Liver (tissue), 8 donors: ENCODE measurements at regions not wholly inside any gene's neighbourhood (a gene's known extent, or its start where the extent isn't known, plus 50 kb on each side); places are given as distances from the start of the nearest gene placed in this dataset.

Experiments used
- DNase-seq: peaks from one replicate; pipeline ENCODE4 v3.0.0-alpha.2; 2017; ENCODE audit warnings: low spot score
- H3K27ac ChIP-seq, 2 donors: one replicate each; pipeline ENCODE4 v1.7.0; 2013; ENCODE audit warnings: inconsistent platforms in 2 of 2, low read length in 2 of 2, control low read depth in 1 of 2, low read depth in 1 of 2, mild to moderate bottlenecking in 1 of 2
- H3K27me3 ChIP-seq, 4 donors: one replicate each; pipeline versions ENCODE4 v1.6.1 to v1.7.0; 2013; ENCODE audit warnings: low read length in 3 of 4, inconsistent platforms in 1 of 4, mild to moderate bottlenecking in 1 of 4, moderate library complexity in 1 of 4; ENCODE audit not compliant: control insufficient read depth in 4 of 4, insufficient read depth in 4 of 4
- H3K36me3 ChIP-seq, 4 donors: one replicate each; pipeline versions ENCODE4 v1.6.1 to v1.7.0; 2013; ENCODE audit warnings: low read length in 3 of 4, mild to moderate bottlenecking in 3 of 4, low read depth in 1 of 4, moderate library complexity in 1 of 4; ENCODE audit not compliant: control insufficient read depth in 4 of 4, insufficient read depth in 3 of 4
- H3K4me1 ChIP-seq, 4 donors: one replicate each; pipeline versions ENCODE4 v1.6.1 to v1.7.0; 2013; ENCODE audit warnings: low read length in 3 of 4, mild to moderate bottlenecking in 3 of 4, moderate library complexity in 1 of 4; ENCODE audit not compliant: control insufficient read depth in 4 of 4, insufficient read depth in 4 of 4
- H3K4me3 ChIP-seq, 3 donors: one replicate each; pipeline versions ENCODE4 v1.6.1 to v1.7.0; 2013; ENCODE audit warnings: low read length in 3 of 3, control low read depth in 1 of 3, low read depth in 1 of 3, mild to moderate bottlenecking in 1 of 3
- H3K9ac ChIP-seq, 2 donors: one replicate each; pipeline ENCODE4 v1.7.0; 2013; ENCODE audit warnings: low read length in 2 of 2, mild to moderate bottlenecking in 2 of 2, moderate library complexity in 2 of 2, control low read depth in 1 of 2, low read depth in 1 of 2
- H3K9me3 ChIP-seq, 4 donors: one replicate each; pipeline versions ENCODE4 v1.6.1 to v1.7.0; 2013; ENCODE audit warnings: low read length in 3 of 4; ENCODE audit not compliant: control insufficient read depth in 4 of 4
- EGR1 ChIP-seq, 2 donors: IDR thresholded peaks; 2 replicates each; pipeline ENCODE4 v1.6.1; 2016 to 2018; ENCODE audit warnings: antibody characterized with exemption in 2 of 2, low read depth in 2 of 2
- FOXA1 ChIP-seq: IDR thresholded peaks from 2 replicates; pipeline ENCODE4 v1.6.1; 2016; ENCODE audit warnings: antibody characterized with exemption
- HNF4A ChIP-seq, 2 donors: conservative IDR thresholded peaks; 2 replicates each; pipeline ENCODE4 v1.6.1; 2016; ENCODE audit warnings: antibody characterized with exemption in 2 of 2, mild to moderate bottlenecking in 2 of 2
- RAD21 ChIP-seq, 2 donors: IDR thresholded peaks; 2 replicates each; pipeline ENCODE4 v1.6.1; 2016; ENCODE audit warnings: antibody characterized with exemption in 2 of 2, mild to moderate bottlenecking in 2 of 2
- SP1 ChIP-seq: IDR thresholded peaks from 2 replicates; pipeline ENCODE4 v1.6.1; 2018; ENCODE audit warnings: antibody characterized with exemption, mild to moderate bottlenecking
- YY1 ChIP-seq: IDR thresholded peaks from 2 replicates; pipeline ENCODE4 v1.6.1; 2016; ENCODE audit warnings: antibody characterized with exemption, mild to moderate bottlenecking
- WGBS: extraction: QIAGEN DNeasy Blood & Tissue Kit; methylation state at CpG from one replicate; pipeline ENCODE4 v1.1.7; 2013; 5-methylcytosine and 5-hydroxymethylcytosine counted together
- TF ChIP-seq, protein P1 (sequence below): IDR thresholded peaks from 2 replicates; pipeline ENCODE4 v1.6.1; 2016; ENCODE audit warnings: antibody characterized with exemption
- TF ChIP-seq, protein P2 (sequence below): IDR thresholded peaks from 2 replicates; pipeline ENCODE4 v1.6.1; 2016; ENCODE audit warnings: antibody characterized with exemption, mild to moderate bottlenecking
- TF ChIP-seq, protein P3 (sequence below): IDR thresholded peaks from 2 replicates; pipeline ENCODE4 v1.6.1; 2016; ENCODE audit warnings: antibody characterized with exemption
- TF ChIP-seq, protein P4 (sequence below): fragments of 150-350 bp; IDR thresholded peaks from 2 replicates; pipeline ENCODE4 v1.5.1; 2017; ENCODE audit warnings: improper control_type of control experiment, low read depth, low read length; ENCODE audit not compliant: missing input control
- donor health status: healthy.
- donor health status: healthy.
- donor health status: healthy.
- donor health status: healthy.
- donor health status: healthy.

DNA sequence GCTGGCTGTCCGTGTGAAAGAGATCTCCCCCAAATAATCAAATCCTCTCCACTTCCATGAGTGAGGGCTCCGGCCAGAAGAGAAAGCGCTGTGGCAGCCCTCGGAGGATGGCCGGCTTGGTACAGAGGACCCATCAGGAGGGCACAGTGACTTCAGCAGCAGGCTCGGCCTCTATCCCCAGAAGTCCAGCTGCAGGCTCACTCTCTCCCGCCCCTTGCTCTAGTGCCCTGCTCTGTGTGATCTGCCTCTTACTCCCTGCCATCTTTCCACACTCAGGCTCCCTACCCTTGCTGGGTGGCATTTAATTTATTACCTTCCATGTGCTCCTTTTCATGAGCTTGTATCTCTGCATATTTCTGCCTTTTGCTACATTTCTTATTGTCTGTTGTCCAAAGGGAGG, 129.7 kb downstream of the SPATA19 start:
- H3K27ac ChIP-seq: no peak overlapping the region
- H3K36me3 ChIP-seq: no peaks in the 10 kb centered on the region
- DNase-seq: no peak
- H3K9me3 ChIP-seq: no peaks in the 10 kb centered on the region
- WGBS: 74% methylated on average over 7 of the region's 7 CpGs
- H3K27me3 ChIP-seq: peaks cover 0 to 5% (median 0%) of the 10 kb centered on the region in 4 donors
- H3K4me3 ChIP-seq: no peak overlapping the region
- H3K4me1 ChIP-seq: no peaks in the 10 kb centered on the region
- TF ChIP-seq SP1 (no peak), EGR1 (IDR thresholded peaks at IDR 0.05; ENCODE audit: low read depth in 2 of 2) (no peak), FOXA1 (no peak), RAD21 (IDR thresholded peaks at IDR 0.05) (no peak)
- TF ChIP-seq, protein P1, sequence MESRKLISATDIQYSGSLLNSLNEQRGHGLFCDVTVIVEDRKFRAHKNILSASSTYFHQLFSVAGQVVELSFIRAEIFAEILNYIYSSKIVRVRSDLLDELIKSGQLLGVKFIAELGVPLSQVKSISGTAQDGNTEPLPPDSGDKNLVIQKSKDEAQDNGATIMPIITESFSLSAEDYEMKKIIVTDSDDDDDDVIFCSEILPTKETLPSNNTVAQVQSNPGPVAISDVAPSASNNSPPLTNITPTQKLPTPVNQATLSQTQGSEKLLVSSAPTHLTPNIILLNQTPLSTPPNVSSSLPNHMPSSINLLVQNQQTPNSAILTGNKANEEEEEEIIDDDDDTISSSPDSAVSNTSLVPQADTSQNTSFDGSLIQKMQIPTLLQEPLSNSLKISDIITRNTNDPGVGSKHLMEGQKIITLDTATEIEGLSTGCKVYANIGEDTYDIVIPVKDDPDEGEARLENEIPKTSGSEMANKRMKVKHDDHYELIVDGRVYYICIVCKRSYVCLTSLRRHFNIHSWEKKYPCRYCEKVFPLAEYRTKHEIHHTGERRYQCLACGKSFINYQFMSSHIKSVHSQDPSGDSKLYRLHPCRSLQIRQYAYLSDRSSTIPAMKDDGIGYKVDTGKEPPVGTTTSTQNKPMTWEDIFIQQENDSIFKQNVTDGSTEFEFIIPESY: no peak
- H3K9ac ChIP-seq: no peak overlapping the region

DNA sequence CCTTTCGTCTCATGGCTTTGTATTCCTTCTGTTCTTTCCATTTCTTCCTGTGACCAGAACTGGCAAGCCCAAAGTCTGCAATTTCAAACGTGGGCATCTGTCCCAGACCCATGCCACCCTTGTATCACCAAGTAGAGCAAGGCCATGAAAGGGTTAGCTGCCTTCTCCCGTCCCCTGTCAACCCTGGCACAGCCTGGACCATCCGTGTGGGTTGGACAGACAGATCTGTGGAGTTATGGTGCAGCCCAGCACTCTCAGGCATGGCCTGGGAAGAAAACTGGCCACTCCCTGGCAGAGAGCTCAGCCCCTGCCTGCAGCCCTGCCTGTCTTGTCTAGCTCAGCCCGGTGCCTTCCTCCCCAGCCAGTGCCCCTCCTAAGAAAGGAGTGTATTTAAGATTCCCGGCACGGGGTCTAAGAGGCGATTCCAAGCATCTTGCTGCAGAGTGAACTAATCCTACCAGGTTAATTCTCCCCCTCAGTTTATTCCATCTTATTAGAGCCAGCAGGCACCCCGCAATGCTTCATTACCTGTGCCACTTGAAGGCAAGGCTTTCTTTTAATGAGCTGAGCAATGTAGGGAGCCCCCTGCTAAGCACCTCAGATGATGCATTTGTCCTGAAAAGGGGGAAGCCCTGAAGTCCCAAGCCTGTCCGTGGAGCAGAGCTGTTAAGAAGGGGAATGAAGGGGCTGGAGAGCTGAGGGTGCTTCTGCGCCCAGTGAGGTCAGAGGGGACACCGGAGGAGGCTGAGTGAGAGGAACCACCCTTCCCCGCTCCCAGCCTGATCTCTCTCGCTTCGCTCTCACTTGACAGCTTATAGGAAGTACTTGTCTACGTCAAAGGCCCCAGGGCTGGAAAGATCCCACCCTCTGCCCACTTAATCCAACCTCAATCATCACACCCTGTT, 130.6 kb downstream of the SPATA19 start:
- no peaks in the 10 kb centered on the region for H3K4me1 ChIP-seq
- H3K9ac ChIP-seq: no peak overlapping the region
- no peaks in the 10 kb centered on the region for H3K9me3 ChIP-seq
- H3K27ac ChIP-seq: no peak overlapping the region
- TF ChIP-seq, protein P1: no peak
- TF ChIP-seq, protein P2, sequence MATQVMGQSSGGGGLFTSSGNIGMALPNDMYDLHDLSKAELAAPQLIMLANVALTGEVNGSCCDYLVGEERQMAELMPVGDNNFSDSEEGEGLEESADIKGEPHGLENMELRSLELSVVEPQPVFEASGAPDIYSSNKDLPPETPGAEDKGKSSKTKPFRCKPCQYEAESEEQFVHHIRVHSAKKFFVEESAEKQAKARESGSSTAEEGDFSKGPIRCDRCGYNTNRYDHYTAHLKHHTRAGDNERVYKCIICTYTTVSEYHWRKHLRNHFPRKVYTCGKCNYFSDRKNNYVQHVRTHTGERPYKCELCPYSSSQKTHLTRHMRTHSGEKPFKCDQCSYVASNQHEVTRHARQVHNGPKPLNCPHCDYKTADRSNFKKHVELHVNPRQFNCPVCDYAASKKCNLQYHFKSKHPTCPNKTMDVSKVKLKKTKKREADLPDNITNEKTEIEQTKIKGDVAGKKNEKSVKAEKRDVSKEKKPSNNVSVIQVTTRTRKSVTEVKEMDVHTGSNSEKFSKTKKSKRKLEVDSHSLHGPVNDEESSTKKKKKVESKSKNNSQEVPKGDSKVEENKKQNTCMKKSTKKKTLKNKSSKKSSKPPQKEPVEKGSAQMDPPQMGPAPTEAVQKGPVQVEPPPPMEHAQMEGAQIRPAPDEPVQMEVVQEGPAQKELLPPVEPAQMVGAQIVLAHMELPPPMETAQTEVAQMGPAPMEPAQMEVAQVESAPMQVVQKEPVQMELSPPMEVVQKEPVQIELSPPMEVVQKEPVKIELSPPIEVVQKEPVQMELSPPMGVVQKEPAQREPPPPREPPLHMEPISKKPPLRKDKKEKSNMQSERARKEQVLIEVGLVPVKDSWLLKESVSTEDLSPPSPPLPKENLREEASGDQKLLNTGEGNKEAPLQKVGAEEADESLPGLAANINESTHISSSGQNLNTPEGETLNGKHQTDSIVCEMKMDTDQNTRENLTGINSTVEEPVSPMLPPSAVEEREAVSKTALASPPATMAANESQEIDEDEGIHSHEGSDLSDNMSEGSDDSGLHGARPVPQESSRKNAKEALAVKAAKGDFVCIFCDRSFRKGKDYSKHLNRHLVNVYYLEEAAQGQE: no peak
- TF ChIP-seq SP1 (no peak), RAD21 (IDR thresholded peaks at IDR 0.05) (no peak), EGR1 (IDR thresholded peaks at IDR 0.05; ENCODE audit: low read depth in 2 of 2) (no peak)
- 52% methylated on average over 16 of the region's 16 CpGs for WGBS
- DNase-seq: no peak
- no peaks in the 10 kb centered on the region for H3K36me3 ChIP-seq
- no peak overlapping the region for H3K4me3 ChIP-seq
- peaks cover 0 to 7% (median 0%) of the 10 kb centered on the region in 4 donors for H3K27me3 ChIP-seq

DNA sequence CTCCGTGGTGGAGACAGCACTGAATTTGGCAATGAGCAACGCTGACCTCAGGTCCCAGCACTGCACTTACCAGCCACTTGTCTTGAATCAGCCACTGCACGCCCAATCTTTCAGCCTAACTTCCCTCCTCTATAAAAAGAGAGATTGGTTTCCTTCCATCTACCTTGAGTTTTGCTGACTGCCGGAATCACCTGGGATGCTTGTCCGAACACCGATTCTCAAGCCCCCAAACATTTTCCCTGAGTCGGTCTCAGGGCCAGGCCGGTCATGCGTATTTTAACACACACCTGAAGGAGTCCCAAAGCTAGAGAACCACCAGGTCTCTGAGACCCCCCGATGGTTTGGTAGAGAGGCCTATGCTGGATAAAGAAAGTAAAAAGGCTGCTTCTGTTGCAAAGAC, 131.5 kb downstream of the SPATA19 start:
- no peak overlapping the region for H3K27ac ChIP-seq
- no peak overlapping the region for H3K4me3 ChIP-seq
- no peaks in the 10 kb centered on the region for H3K36me3 ChIP-seq
- peaks cover 0 to 7% (median 0%) of the 10 kb centered on the region in 4 donors for H3K27me3 ChIP-seq
- DNase-seq: no peak
- 82% methylated on average over 10 of the region's 10 CpGs for WGBS
- H3K9me3 ChIP-seq: no peaks in the 10 kb centered on the region
- H3K4me1 ChIP-seq: no peaks in the 10 kb centered on the region
- no peak overlapping the region for H3K9ac ChIP-seq
- TF ChIP-seq, protein P3, sequence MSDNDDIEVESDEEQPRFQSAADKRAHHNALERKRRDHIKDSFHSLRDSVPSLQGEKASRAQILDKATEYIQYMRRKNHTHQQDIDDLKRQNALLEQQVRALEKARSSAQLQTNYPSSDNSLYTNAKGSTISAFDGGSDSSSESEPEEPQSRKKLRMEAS: no peak
- TF ChIP-seq HNF4A (conservative IDR thresholded peaks at IDR 0.05) (no peak), YY1 (no peak)
- TF ChIP-seq, protein P2: no peak
- TF ChIP-seq, protein P4, sequence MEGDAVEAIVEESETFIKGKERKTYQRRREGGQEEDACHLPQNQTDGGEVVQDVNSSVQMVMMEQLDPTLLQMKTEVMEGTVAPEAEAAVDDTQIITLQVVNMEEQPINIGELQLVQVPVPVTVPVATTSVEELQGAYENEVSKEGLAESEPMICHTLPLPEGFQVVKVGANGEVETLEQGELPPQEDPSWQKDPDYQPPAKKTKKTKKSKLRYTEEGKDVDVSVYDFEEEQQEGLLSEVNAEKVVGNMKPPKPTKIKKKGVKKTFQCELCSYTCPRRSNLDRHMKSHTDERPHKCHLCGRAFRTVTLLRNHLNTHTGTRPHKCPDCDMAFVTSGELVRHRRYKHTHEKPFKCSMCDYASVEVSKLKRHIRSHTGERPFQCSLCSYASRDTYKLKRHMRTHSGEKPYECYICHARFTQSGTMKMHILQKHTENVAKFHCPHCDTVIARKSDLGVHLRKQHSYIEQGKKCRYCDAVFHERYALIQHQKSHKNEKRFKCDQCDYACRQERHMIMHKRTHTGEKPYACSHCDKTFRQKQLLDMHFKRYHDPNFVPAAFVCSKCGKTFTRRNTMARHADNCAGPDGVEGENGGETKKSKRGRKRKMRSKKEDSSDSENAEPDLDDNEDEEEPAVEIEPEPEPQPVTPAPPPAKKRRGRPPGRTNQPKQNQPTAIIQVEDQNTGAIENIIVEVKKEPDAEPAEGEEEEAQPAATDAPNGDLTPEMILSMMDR: no peak
